GM21447 (cell line): ENCODE measurements at regions not wholly inside any gene's neighbourhood (a gene's known extent, or its start where the extent isn't known, plus 50 kb on each side); places are given as distances from the start of the nearest gene placed in this dataset.

Source experiments
- ATAC-seq: cut with Tn5 transposase; IDR thresholded peaks from one replicate; pipeline ENCODE4 v1.9.1; 2021; ENCODE audit not compliant: unreplicated experiment

GRCh38 chr10:107914450-107915214 lies 750.1 kb upstream of the SORCS1 start:
- ATAC-seq: no peak

- no peak for ATAC-seq
Observed at GRCh38 chr10:107913317-107914294, 749.1 kb upstream of the SORCS1 start.

GRCh38 chr10:107901076-107901475 lies 736.6 kb upstream of the SORCS1 start:
- no peak for ATAC-seq

GRCh38 chr10:107900131-107900530 lies 735.6 kb upstream of the SORCS1 start:
- ATAC-seq: no peak

GRCh38 chr10:107899502-107900062 lies 735.1 kb upstream of the SORCS1 start:
- ATAC-seq: no peak

GRCh38 chr10:107899075-107899474 lies 734.6 kb upstream of the SORCS1 start:
- ATAC-seq: no peak

GRCh38 chr10:107898392-107898791 lies 733.9 kb upstream of the SORCS1 start:
- ATAC-seq: no peak

- no peak for ATAC-seq
Observed at GRCh38 chr10:107894516-107894915, 730.0 kb upstream of the SORCS1 start.

GRCh38 chr10:107889105-107889504 lies 724.6 kb upstream of the SORCS1 start:
- ATAC-seq: no peak

- ATAC-seq: no peak
Observed at GRCh38 chr10:107880185-107880584, 715.7 kb upstream of the SORCS1 start.

- ATAC-seq: no peak
Observed at GRCh38 chr10:107873007-107873406, 708.5 kb upstream of the SORCS1 start.

GRCh38 chr10:107865691-107866090 lies 701.2 kb upstream of the SORCS1 start:
- no peak for ATAC-seq

- no peak for ATAC-seq
Observed at GRCh38 chr10:107859065-107859464, 694.6 kb upstream of the SORCS1 start.

- ATAC-seq: no peak
Observed at GRCh38 chr10:107856047-107856315, 691.5 kb upstream of the SORCS1 start.

- no peak for ATAC-seq
Observed at GRCh38 chr10:107855301-107856046, 691.0 kb upstream of the SORCS1 start.

GRCh38 chr10:107848726-107849360 lies 684.3 kb upstream of the SORCS1 start:
- ATAC-seq: no peak

- ATAC-seq: peak; percentile 73
Observed at GRCh38 chr10:107847620-107848019, 683.1 kb upstream of the SORCS1 start.

GRCh38 chr10:107834706-107835105 lies 670.2 kb upstream of the SORCS1 start:
- ATAC-seq: no peak

GRCh38 chr10:107831772-107832171 lies 667.3 kb upstream of the SORCS1 start:
- ATAC-seq: no peak

GRCh38 chr10:107829161-107829560 lies 664.7 kb upstream of the SORCS1 start:
- no peak for ATAC-seq

- no peak for ATAC-seq
Observed at GRCh38 chr10:107826171-107826570, 661.7 kb upstream of the SORCS1 start.
